PC-3 (cell line): ENCODE measurements at regions not wholly inside any gene's neighbourhood (a gene's known extent, or its start where the extent isn't known, plus 50 kb on each side); places are given as distances from the start of the nearest gene placed in this dataset.
"Not testable (repeated sequence)": the region's sequence is repeated elsewhere in the genome, so short reads cannot be mapped to it uniquely, and the experiment has no call there.

Experiments used
- ATAC-seq: fragments of 200-7000 bp; cut with Tn5 transposase; 2 replicates; pipeline ENCODE4 v1.9.1; 2020; ENCODE audit warnings: mild to moderate bottlenecking, moderate library complexity
- BruUV-seq: library from RNA; stranded (reverse); fragments of 400-500 nt; replicated peaks from 2 replicates; lab custom pipeline; 2021; lab: Mats Ljungman, UMichigan
- CTCF ChIA-PET: fragments of 300-600 bp; sonication (Branson Sonifier 250); formaldehyde crosslinking; loops from one replicate; lab custom pipeline; 2022; ENCODE audit warnings: antibody characterized with exemption; lab: Charles Lee
- POLR2A ChIA-PET: fragments of 300-600 bp; sonication (Branson Sonifier 250); formaldehyde crosslinking; loops from one replicate; lab custom pipeline; 2022; ENCODE audit warnings: antibody characterized with exemption; ENCODE audit not compliant: unreplicated experiment; lab: Charles Lee
- DNase-seq: peaks from one replicate; pipeline ENCODE4 v3.0.0-alpha.2; 2015
- H2AFZ ChIP-seq: fragments of 300-600 bp; sonication (generic); 2 replicates; pipeline ENCODE4 v1.6.0; 2016; ENCODE audit warnings: antibody characterized with exemption, low read length
- H3F3A ChIP-seq: fragments of 300-600 bp; sonication (generic); one replicate; pipeline ENCODE4 v1.6.0; 2017; ENCODE audit warnings: antibody characterized with exemption, low read length, control low read depth, mild to moderate bottlenecking; ENCODE audit not compliant: unreplicated experiment
- H3K27ac ChIP-seq: fragments of 300-600 bp; sonication (generic); 2 replicates; pipeline ENCODE4 v1.5.1; 2016; ENCODE audit warnings: mild to moderate bottlenecking, low read length
- H3K27me3 ChIP-seq: fragments of 300-600 bp; sonication (generic); 2 replicates; pipeline ENCODE4 v1.6.1; 2016; ENCODE audit warnings: low read length, mixed read lengths
- H3K36me3 ChIP-seq: fragments of 300-600 bp; sonication (generic); 2 replicates; pipeline ENCODE4 v1.6.1; 2016; ENCODE audit warnings: low read depth, mixed run types, low read length, mixed read lengths
- H3K4me1 ChIP-seq: fragments of 300-600 bp; sonication (generic); 2 replicates; pipeline ENCODE4 v1.5.1; 2016; ENCODE audit warnings: low read length; ENCODE audit not compliant: insufficient read depth
- H3K4me2 ChIP-seq: fragments of 300-600 bp; sonication (generic); 2 replicates; pipeline ENCODE4 v1.6.0; 2016; ENCODE audit warnings: low read length
- H3K4me3 ChIP-seq: fragments of 300-600 bp; sonication (generic); 2 replicates; pipeline ENCODE4 v1.5.1; 2016; ENCODE audit warnings: mild to moderate bottlenecking, low read length, mixed read lengths
- H3K79me2 ChIP-seq: fragments of 300-600 bp; sonication (generic); 2 replicates; pipeline ENCODE4 v1.6.1; 2017; ENCODE audit warnings: low read length, mixed read lengths
- H3K9ac ChIP-seq: fragments of 300-600 bp; sonication (generic); 2 replicates; pipeline ENCODE4 v1.6.0; 2016; ENCODE audit warnings: mild to moderate bottlenecking, low read length
- H3K9me2 ChIP-seq: fragments of 300-600 bp; sonication (generic); replicated peaks from 2 replicates; pipeline ENCODE4 v1.6.1; 2016; ENCODE audit warnings: mixed run types, low read length, mixed read lengths
- H3K9me3 ChIP-seq: fragments of 300-600 bp; sonication (generic); 2 replicates; pipeline ENCODE4 v1.6.1; 2016; ENCODE audit warnings: low read length, mixed read lengths
- H4K20me1 ChIP-seq: fragments of 300-600 bp; sonication (generic); 2 replicates; pipeline ENCODE4 v1.6.1; 2016; ENCODE audit warnings: low read length, mixed read lengths
- EZH2 ChIP-seq: fragments of 300-600 bp; sonication (generic); IDR thresholded peaks from one replicate; pipeline ENCODE4 v1.6.1; 2017; ENCODE audit warnings: antibody characterized with exemption, mild to moderate bottlenecking, low read length; ENCODE audit not compliant: unreplicated experiment
- EZH2phosphoT487 ChIP-seq: fragments of 300-600 bp; sonication (generic); IDR thresholded peaks from 2 replicates; pipeline ENCODE4 v1.6.1; 2018; ENCODE audit warnings: mild to moderate bottlenecking, antibody characterized with exemption, low read length, borderline replicate concordance
- intact Hi-C: fragments of 100-400 bp; cut with micrococcal nuclease; formaldehyde crosslinking; loops from 2 replicates; pipeline ENCODE4 v1.9.0; 2023
- TF ChIP-seq, protein P1 (sequence below): fragments of 300-600 bp; sonication (generic); conservative IDR thresholded peaks from 2 replicates; pipeline ENCODE4 v1.5.1; 2017; ENCODE audit warnings: antibody characterized with exemption, low read depth, mild to moderate bottlenecking, low read length

DNA sequence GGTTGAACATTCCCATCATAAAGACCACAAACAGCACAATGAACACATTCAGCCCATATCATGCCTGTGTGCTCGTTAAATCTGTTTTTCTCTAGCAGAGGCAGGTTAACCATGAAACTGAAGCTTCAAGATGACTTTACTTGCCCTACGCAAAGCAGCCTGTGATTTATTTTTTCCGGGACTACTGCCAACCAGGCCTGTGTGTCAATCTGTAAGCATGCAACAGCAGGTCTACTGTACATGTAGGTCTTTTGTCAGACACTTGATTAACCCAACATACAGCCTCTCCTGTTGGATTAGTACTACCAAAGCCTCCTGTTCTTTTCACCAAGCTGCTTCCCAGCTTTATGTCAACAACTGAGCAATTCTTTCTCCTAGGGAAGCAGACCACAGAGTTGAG, 85.5 kb upstream of the ACSL1 start:
- intact Hi-C loops, result no loop called here
- Histone ChIP-seq H3K9me3 (no peaks in the 10 kb centered on the region), H3K79me2 (no peaks in the 10 kb centered on the region), H3K36me3 (no peaks in the 10 kb centered on the region), H3K4me2 (0 out of 2 replicates have a peak overlapping the region, but pooled peaks have one; percentile 20), H3K9ac (no peak overlapping the region), H4K20me1 (no peaks in the 10 kb centered on the region), H3K9me2 (no peaks in the 10 kb centered on the region), H3K4me1 (peaks cover 8% of the 10 kb centered on the region; the same call in 1 of the 2 replicates), H3K27ac (peak overlapping the region; percentile 52), H3F3A (no peaks in the 10 kb centered on the region), H3K4me3 (no peak overlapping the region), H2AFZ (no peak overlapping the region), H3K27me3 (no peaks in the 10 kb centered on the region)
- TF ChIP-seq EZH2 (no peak), EZH2phosphoT487 (no peak)
- ATAC-seq (no peak), DNase-seq (peak; percentile 76)
- no TSS peak for BruUV-seq
- ChIA-PET CTCF (no interaction called here), POLR2A (no interaction called here)

DNA sequence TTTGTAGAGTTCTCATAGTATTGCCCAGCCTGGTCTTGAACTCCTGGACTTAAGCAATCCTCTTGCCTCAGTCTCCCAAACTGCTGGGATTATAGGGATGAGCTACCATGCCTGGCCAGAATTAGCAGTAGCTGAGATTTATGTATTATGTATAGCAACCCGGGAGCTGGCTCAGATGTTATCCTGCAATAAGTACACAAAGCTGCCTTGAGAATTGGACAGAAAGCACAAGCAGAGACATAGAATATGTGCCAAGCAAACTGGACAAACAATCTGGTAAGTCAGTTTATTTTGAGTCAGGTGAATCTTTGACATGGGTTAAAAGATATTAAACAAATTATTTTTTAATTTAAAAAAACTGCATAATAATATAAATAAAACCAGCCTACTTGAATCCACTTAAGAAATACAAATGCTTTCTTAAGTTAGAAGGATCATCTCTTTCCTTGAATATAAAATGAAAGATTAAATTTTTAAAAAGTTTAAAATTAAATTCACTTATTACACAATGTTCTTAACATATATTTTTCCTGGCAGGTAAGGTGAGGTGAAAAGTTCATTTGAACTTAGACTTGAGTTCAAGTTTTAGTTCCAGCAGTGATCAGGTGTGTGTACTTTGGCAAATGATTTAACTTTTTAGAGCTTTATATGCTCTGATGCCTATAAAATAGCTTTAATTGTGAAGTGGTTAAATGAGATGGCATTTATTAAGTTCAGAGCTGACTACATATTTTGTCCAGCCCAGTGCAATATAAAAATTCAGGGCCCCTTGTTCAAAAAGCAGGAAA, 87.8 kb upstream of the ACSL1 start:
- H3K9me3 ChIP-seq, result no peaks in the 10 kb centered on the region
- H3K9me2 ChIP-seq, result no peaks in the 10 kb centered on the region
- H3K4me3 ChIP-seq, result no peak overlapping the region
- no peaks in the 10 kb centered on the region for H4K20me1 ChIP-seq
- H3F3A ChIP-seq, result no peaks in the 10 kb centered on the region
- H3K4me1 ChIP-seq, result peaks cover 8% of the 10 kb centered on the region; the same call in 1 of the 2 replicates
- intact Hi-C loops, result no loop called here
- H3K79me2 ChIP-seq, result no peaks in the 10 kb centered on the region
- H3K9ac ChIP-seq, result no peak overlapping the region
- no peaks in the 10 kb centered on the region for H3K36me3 ChIP-seq
- H3K27me3 ChIP-seq, result no peaks in the 10 kb centered on the region
- H3K4me2 ChIP-seq, result no peak overlapping the region
- ATAC-seq, result no peak
- no peak overlapping the region for H3K27ac ChIP-seq
- CTCF ChIA-PET, result no interaction called here
- no peak overlapping the region for H2AFZ ChIP-seq
- no peak for DNase-seq
- POLR2A ChIA-PET, result no interaction called here
- TF ChIP-seq EZH2 (no peak), EZH2phosphoT487 (no peak)
- TF ChIP-seq, protein P1, sequence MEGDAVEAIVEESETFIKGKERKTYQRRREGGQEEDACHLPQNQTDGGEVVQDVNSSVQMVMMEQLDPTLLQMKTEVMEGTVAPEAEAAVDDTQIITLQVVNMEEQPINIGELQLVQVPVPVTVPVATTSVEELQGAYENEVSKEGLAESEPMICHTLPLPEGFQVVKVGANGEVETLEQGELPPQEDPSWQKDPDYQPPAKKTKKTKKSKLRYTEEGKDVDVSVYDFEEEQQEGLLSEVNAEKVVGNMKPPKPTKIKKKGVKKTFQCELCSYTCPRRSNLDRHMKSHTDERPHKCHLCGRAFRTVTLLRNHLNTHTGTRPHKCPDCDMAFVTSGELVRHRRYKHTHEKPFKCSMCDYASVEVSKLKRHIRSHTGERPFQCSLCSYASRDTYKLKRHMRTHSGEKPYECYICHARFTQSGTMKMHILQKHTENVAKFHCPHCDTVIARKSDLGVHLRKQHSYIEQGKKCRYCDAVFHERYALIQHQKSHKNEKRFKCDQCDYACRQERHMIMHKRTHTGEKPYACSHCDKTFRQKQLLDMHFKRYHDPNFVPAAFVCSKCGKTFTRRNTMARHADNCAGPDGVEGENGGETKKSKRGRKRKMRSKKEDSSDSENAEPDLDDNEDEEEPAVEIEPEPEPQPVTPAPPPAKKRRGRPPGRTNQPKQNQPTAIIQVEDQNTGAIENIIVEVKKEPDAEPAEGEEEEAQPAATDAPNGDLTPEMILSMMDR, result no peak
- no TSS peak for BruUV-seq

DNA sequence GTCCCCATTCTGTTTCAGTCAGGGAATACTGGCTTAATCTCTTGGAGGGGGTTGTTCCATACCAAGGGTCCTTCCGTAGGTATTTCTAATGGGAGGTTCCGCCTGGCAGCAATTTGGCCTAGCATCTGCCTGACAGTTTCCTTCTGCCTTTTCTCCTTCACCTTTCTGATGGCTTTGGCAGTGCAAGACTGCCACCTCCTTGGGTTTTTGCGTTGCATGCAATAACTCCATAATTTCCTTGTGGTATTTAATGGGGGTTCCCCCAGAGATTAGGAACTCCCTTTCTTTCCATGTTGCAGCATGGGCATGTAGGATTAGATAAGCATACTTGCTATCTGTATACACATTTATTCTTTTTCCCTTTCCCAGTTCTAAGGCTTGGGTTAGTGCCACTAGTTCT, 93.0 kb upstream of the ACSL1 start:
- H3K9me2 ChIP-seq, H3K4me1 ChIP-seq, H3K4me3 ChIP-seq, H3K27ac ChIP-seq, H3K4me2 ChIP-seq, H3K9ac ChIP-seq, POLR2A ChIA-PET, DNase-seq, BruUV-seq, CTCF ChIA-PET, H3K9me3 ChIP-seq, intact Hi-C loops, H3K79me2 ChIP-seq, H3K36me3 ChIP-seq, H4K20me1 ChIP-seq, ATAC-seq, H3F3A ChIP-seq, H2AFZ ChIP-seq, H3K27me3 ChIP-seq: not testable (repeated sequence)
